ENCODE measurements at regions not wholly inside any gene's neighbourhood (a gene's known extent, or its start where the extent isn't known, plus 50 kb on each side); places are given as distances from the start of the nearest gene placed in this dataset.

DNA sequence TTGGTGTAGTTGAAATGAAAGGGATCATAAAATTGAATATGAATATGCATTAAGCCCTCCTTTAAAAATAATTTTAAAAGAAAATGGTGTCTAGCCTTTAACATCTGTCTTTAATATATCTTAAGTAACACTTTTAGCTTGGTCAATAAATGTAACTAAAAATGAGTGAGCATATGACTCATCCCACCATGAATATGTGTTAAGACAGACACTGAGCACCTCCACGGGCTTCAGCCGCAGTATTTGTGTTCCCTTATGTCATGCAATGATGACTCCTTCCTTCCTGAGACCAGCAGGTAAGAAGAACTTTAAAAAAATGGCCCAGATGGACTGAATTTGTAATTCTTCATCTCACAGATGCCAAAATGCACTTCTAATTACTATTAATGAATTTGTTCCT, 563.2 kb downstream of the NR2F1-AS1 start:
- Histone ChIP-seq H3K9me3 (ENCODE audit: control insufficient read depth, insufficient read depth, low read length) (no peaks in the 10 kb centered on the region), H3K27me3 (ENCODE audit: control insufficient read depth, insufficient read depth, low read length) (no peaks in the 10 kb centered on the region), H3K4me3 (ENCODE audit: low read depth, low read length) (no peak overlapping the region), H3K4me1 (ENCODE audit: control insufficient read depth, insufficient read depth, low read length) (no peaks in the 10 kb centered on the region), H3K27ac (ENCODE audit: low read depth, low read length) (no peak overlapping the region), H3K36me3 (ENCODE audit: control insufficient read depth, insufficient read depth, low read length) (no peaks in the 10 kb centered on the region)
- no CpG with 5 or more reads among the region's 2 CpGs for WGBS (ENCODE audit: insufficient coverage)
- no peak for DNase-seq (ENCODE audit: low read depth in 4 of 6, low spot score in 6 of 6)

DNA sequence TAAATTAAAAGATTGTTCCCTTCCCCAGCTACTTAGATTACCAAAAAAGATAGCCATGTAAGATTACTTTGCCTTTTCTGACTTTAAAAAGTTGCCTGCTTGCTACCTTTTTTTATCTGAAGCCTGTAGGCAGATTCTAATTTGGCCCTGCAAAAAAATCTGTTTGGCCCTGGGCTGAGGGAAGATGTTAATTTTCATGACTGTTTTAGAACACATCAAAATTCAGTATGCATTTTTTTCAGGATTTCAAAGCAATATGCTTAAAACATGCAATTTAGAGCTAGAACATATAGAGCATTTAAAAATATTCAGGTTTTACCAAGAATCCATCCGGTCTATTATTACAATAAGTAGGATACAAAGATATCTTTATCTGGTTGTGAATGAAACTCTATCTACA, 563.6 kb downstream of the NR2F1-AS1 start:
- no peak overlapping the region for H3K27ac ChIP-seq (ENCODE audit: low read depth, low read length)
- DNase-seq (ENCODE audit: low read depth in 4 of 6, low spot score in 6 of 6) = peak in 1 of 6 donors; percentile 14
- H3K4me1 ChIP-seq (ENCODE audit: control insufficient read depth, insufficient read depth, low read length) = no peaks in the 10 kb centered on the region
- WGBS (ENCODE audit: insufficient coverage) = no CpG with 5 or more reads among the region's 1 CpG
- H3K9me3 ChIP-seq (ENCODE audit: control insufficient read depth, insufficient read depth, low read length) = no peaks in the 10 kb centered on the region
- H3K36me3 ChIP-seq (ENCODE audit: control insufficient read depth, insufficient read depth, low read length) = no peaks in the 10 kb centered on the region
- H3K27me3 ChIP-seq (ENCODE audit: control insufficient read depth, insufficient read depth, low read length) = no peaks in the 10 kb centered on the region
- H3K4me3 ChIP-seq (ENCODE audit: low read depth, low read length) = no peak overlapping the region

DNA sequence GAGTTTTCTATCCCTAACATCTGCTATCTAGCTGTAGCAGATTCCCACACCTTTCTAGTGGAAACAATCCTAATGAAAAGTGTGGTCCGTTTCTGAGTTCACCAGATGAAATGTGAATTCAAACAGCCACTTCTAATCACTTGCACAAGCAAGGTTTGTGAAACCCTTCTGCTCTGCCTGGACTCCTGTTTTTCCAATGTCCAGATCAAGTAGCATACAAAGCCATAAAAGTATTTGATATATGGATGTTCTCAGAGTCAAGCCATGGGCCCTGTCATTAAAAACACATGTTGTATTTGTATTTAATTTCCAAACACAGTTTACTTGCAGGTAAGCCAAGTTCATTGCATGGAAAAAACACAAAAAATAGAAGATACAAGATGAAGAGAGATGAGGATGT, 570.4 kb downstream of the NR2F1-AS1 start:
- H3K27ac ChIP-seq (ENCODE audit: low read depth, low read length) = no peak overlapping the region
- DNase-seq (ENCODE audit: low read depth in 4 of 6, low spot score in 6 of 6) = no peak
- WGBS (ENCODE audit: insufficient coverage) = no CpG with 5 or more reads among the region's 1 CpG
- H3K9me3 ChIP-seq (ENCODE audit: control insufficient read depth, insufficient read depth, low read length) = no peaks in the 10 kb centered on the region
- no peaks in the 10 kb centered on the region for H3K27me3 ChIP-seq (ENCODE audit: control insufficient read depth, insufficient read depth, low read length)
- no peak overlapping the region for H3K4me3 ChIP-seq (ENCODE audit: low read depth, low read length)
- H3K36me3 ChIP-seq (ENCODE audit: control insufficient read depth, insufficient read depth, low read length) = no peaks in the 10 kb centered on the region
- H3K4me1 ChIP-seq (ENCODE audit: control insufficient read depth, insufficient read depth, low read length) = no peaks in the 10 kb centered on the region

DNA sequence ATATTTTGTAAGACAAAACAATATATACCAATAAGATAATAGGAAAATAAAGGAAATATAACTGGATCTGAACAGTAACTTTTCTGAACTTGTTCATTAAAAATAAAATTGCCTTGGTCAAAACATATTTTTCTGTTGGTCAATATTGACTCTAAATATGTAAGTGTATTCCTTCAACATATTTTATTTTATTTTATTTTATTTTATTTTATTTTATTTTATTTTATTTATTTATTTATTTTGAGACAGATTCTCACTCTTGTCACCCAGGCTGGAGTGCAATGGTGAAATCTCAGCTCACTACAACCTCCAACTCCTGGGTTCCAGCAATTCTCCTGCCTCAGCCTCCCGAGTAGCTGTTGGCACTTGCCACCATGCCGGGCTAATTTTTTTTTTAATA, 571.0 kb downstream of the NR2F1-AS1 start:
- Histone ChIP-seq H3K4me3 (ENCODE audit: low read depth, low read length) (no peak overlapping the region), H3K27ac (ENCODE audit: low read depth, low read length) (no peak overlapping the region), H3K27me3 (ENCODE audit: control insufficient read depth, insufficient read depth, low read length) (no peaks in the 10 kb centered on the region), H3K9me3 (ENCODE audit: control insufficient read depth, insufficient read depth, low read length) (no peaks in the 10 kb centered on the region), H3K36me3 (ENCODE audit: control insufficient read depth, insufficient read depth, low read length) (no peaks in the 10 kb centered on the region), H3K4me1 (ENCODE audit: control insufficient read depth, insufficient read depth, low read length) (no peaks in the 10 kb centered on the region)
- DNase-seq (ENCODE audit: low read depth in 4 of 6, low spot score in 6 of 6) = no peak
- no CpG with 5 or more reads among the region's 2 CpGs for WGBS (ENCODE audit: insufficient coverage)

DNA sequence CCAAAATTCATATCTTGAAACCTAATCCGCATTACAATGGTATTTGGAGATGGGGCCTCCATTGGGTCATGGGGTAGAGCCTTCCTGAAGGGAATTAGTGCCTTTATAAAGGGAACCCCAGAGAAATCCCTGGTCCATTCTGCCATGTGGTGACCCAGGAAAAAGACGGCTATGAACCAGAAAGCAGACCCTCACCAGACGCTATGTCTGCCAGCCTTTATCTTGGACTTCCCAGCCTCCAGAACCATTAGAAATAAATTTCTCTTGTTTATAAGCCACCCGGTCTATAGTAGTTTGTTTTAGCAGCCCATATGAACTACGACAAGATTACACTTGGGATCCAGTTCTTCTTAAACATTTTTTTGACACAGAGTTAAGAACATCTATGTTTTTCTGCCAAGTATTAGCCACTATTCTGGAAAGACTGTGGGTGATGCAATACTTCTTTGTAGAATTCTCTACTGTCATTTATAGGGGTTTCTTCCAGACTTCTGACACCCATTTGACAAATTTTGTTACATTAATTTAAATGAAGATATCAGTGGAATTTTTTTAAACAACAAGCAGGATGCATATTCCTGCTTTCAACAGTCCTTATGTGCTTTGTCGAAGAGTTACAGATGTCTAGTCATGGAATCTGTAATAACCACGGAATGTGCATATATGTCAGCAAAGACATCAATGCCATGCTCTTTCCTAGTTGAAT, 572.4 kb downstream of the NR2F1-AS1 start:
- Histone ChIP-seq H3K27me3 (ENCODE audit: control insufficient read depth, insufficient read depth, low read length) (no peaks in the 10 kb centered on the region), H3K9me3 (ENCODE audit: control insufficient read depth, insufficient read depth, low read length) (no peaks in the 10 kb centered on the region), H3K4me3 (ENCODE audit: low read depth, low read length) (no peak overlapping the region), H3K36me3 (ENCODE audit: control insufficient read depth, insufficient read depth, low read length) (no peaks in the 10 kb centered on the region), H3K27ac (ENCODE audit: low read depth, low read length) (no peak overlapping the region), H3K4me1 (ENCODE audit: control insufficient read depth, insufficient read depth, low read length) (no peaks in the 10 kb centered on the region)
- WGBS (ENCODE audit: insufficient coverage) = 100% methylated on average over 4 of the region's 7 CpGs
- DNase-seq (ENCODE audit: low read depth in 4 of 6, low spot score in 6 of 6) = no peak

DNA sequence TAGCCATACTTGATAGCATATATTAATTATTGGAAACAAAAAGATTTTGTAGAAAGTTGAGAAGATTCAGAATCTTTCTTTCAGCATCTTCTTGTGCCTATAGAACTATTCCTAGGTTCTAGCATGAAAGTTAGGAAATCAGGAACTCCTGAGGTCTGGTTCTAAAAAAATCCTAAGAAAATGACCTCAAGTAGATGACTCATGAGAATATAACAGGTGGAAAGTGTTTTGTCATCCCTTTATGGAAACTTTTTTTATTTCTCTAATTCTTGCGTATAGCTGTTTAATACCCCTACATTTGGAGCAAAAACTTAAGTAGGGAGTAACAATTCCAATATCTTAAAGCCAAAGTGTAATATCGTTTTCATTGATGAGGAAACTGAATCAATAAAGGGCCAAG, 574.1 kb downstream of the NR2F1-AS1 start:
- H3K27me3 ChIP-seq (ENCODE audit: control insufficient read depth, insufficient read depth, low read length) = no peaks in the 10 kb centered on the region
- H3K4me3 ChIP-seq (ENCODE audit: low read depth, low read length) = no peak overlapping the region
- H3K9me3 ChIP-seq (ENCODE audit: control insufficient read depth, insufficient read depth, low read length) = no peaks in the 10 kb centered on the region
- no peak for DNase-seq (ENCODE audit: low read depth in 4 of 6, low spot score in 6 of 6)
- no peaks in the 10 kb centered on the region for H3K36me3 ChIP-seq (ENCODE audit: control insufficient read depth, insufficient read depth, low read length)
- no peaks in the 10 kb centered on the region for H3K4me1 ChIP-seq (ENCODE audit: control insufficient read depth, insufficient read depth, low read length)
- WGBS (ENCODE audit: insufficient coverage) = no CpG with 5 or more reads among the region's 2 CpGs
- no peak overlapping the region for H3K27ac ChIP-seq (ENCODE audit: low read depth, low read length)

DNA sequence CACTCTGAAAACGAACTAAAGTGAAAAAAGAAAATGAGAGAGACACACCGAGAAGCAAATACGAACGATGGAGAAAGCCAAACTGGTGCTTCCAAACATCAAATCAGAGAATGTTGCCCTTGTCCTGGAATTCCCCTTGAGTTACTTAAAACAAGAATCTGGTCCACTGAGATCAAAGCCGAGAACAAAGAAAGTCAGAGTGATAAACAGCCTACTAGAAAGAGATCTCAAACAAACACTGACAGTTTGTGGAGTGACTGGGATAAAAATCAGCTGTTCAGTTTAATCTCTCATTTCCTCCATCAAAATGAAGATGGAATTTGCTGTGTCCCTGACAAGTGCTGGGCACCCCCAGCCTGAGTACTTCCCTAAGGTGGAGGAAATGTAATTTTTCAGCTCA, 582.6 kb downstream of the NR2F1-AS1 start:
- Histone ChIP-seq H3K27ac (ENCODE audit: low read depth, low read length) (peak overlapping the region; percentile 44), H3K27me3 (ENCODE audit: control insufficient read depth, insufficient read depth, low read length) (no peaks in the 10 kb centered on the region), H3K4me1 (ENCODE audit: control insufficient read depth, insufficient read depth, low read length) (no peaks in the 10 kb centered on the region), H3K9me3 (ENCODE audit: control insufficient read depth, insufficient read depth, low read length) (peaks cover 8% of the 10 kb centered on the region), H3K36me3 (ENCODE audit: control insufficient read depth, insufficient read depth, low read length) (no peaks in the 10 kb centered on the region), H3K4me3 (ENCODE audit: low read depth, low read length) (no peak overlapping the region)
- peak in 1 of 6 donors; percentile 27 for DNase-seq (ENCODE audit: low read depth in 4 of 6, low spot score in 6 of 6)
- WGBS (ENCODE audit: insufficient coverage) = 25% methylated on average over 2 of the region's 5 CpGs

DNA sequence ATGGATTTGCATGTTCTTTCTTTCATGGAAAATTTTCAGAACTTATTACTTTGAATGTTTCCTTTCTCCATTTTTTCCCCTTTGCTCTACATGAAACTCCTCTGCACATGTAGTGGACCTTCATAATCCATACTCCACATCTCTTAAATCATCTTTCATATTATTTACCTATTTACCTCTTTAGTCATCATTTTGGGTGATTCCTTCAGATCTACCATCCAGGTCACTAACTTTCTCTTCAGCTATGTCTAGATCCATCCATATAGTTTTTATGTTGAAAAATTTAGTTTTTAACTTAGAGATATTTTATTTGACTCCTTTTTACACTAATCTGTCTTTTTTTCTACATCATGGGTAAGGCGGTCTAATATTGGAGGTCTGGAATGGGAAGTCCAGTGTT, 586.6 kb downstream of the NR2F1-AS1 start:
- no peak overlapping the region for H3K27ac ChIP-seq (ENCODE audit: low read depth, low read length)
- no peak overlapping the region for H3K4me3 ChIP-seq (ENCODE audit: low read depth, low read length)
- H3K36me3 ChIP-seq (ENCODE audit: control insufficient read depth, insufficient read depth, low read length) = no peaks in the 10 kb centered on the region
- H3K9me3 ChIP-seq (ENCODE audit: control insufficient read depth, insufficient read depth, low read length) = peaks cover 8% of the 10 kb centered on the region
- no peaks in the 10 kb centered on the region for H3K4me1 ChIP-seq (ENCODE audit: control insufficient read depth, insufficient read depth, low read length)
- WGBS (ENCODE audit: insufficient coverage) = no CpG with 5 or more reads among the region's 1 CpG
- H3K27me3 ChIP-seq (ENCODE audit: control insufficient read depth, insufficient read depth, low read length) = no peaks in the 10 kb centered on the region
- no peak for DNase-seq (ENCODE audit: low read depth in 4 of 6, low spot score in 6 of 6)

DNA sequence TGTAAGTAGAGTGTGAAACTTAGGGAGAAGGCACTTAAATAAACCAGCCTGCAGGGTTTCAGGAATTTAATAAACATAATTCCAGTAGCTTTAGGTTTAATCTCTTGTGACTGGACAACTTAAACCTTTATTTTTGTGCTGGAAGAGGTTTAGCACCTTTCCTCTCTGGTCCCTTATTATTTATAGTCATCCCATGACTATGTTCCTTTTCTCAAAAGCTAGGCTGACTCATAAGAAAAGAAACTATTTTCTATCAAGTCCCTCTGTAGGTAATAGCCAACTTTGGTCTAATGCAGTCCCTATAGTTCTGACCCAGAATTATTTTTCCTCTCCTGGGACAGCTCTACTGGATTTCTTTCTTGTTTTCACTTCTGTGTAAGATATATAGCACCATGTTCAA, 588.9 kb downstream of the NR2F1-AS1 start:
- H3K4me3 ChIP-seq (ENCODE audit: low read depth, low read length) = no peak overlapping the region
- no peak for DNase-seq (ENCODE audit: low read depth in 4 of 6, low spot score in 6 of 6)
- H3K27me3 ChIP-seq (ENCODE audit: control insufficient read depth, insufficient read depth, low read length) = no peaks in the 10 kb centered on the region
- H3K27ac ChIP-seq (ENCODE audit: low read depth, low read length) = peak overlapping the region; percentile 27
- no peaks in the 10 kb centered on the region for H3K36me3 ChIP-seq (ENCODE audit: control insufficient read depth, insufficient read depth, low read length)
- no peaks in the 10 kb centered on the region for H3K4me1 ChIP-seq (ENCODE audit: control insufficient read depth, insufficient read depth, low read length)
- peaks cover 8% of the 10 kb centered on the region for H3K9me3 ChIP-seq (ENCODE audit: control insufficient read depth, insufficient read depth, low read length)

DNA sequence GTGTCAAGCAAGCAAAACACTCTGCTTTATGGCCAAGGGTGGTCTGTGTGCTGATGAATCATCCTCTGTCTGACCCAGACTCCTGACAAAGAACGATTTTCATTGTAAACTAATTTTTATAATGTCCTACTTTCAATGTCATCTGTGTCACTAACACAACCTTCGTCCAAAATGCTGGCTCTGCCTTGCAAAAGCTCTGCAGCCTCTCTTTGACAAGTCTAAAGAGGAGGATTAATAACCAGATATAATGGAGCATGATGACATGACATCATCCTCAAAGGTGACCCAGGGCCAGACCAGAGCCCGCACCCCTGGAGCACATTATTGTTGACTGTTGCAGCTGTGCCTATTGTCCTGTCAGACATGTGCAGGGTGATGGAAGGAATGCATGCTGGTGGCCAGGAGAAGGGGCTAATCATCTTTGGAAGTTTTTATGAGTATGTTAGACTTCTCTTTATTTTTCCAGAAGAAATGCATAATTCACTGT, 589.4 kb downstream of the NR2F1-AS1 start:
- no peak overlapping the region for H3K4me3 ChIP-seq (ENCODE audit: low read depth, low read length)
- H3K4me1 ChIP-seq (ENCODE audit: control insufficient read depth, insufficient read depth, low read length) = no peaks in the 10 kb centered on the region
- DNase-seq (ENCODE audit: low read depth in 4 of 6, low spot score in 6 of 6) = peak in 1 of 6 donors; percentile 21
- 50% methylated on average over 1 of the region's 3 CpGs for WGBS (ENCODE audit: insufficient coverage)
- peak overlapping the region; percentile 27 for H3K27ac ChIP-seq (ENCODE audit: low read depth, low read length)
- no peaks in the 10 kb centered on the region for H3K36me3 ChIP-seq (ENCODE audit: control insufficient read depth, insufficient read depth, low read length)
- no peaks in the 10 kb centered on the region for H3K27me3 ChIP-seq (ENCODE audit: control insufficient read depth, insufficient read depth, low read length)
- peaks cover 8% of the 10 kb centered on the region for H3K9me3 ChIP-seq (ENCODE audit: control insufficient read depth, insufficient read depth, low read length)
